Right ventricle myocardium inferior (tissue), 1 donor: ENCODE measurements at regions not wholly inside any gene's neighbourhood (a gene's known extent, or its start where the extent isn't known, plus 50 kb on each side); places are given as distances from the start of the nearest gene placed in this dataset.
"Not testable (repeated sequence)": the region's sequence is repeated elsewhere in the genome, so short reads cannot be mapped to it uniquely, and the experiment has no call there.

Experiments used
- ATAC-seq: fragments of 200-7000 bp; cut with Tn5 transposase; one replicate; pipeline ENCODE4 v1.9.1; 2020; ENCODE audit warnings: mild to moderate bottlenecking, moderate library complexity
- DNase-seq: peaks from one replicate; pipeline ENCODE4 v3.0.0; 2021; ENCODE audit errors: missing footprints
- intact Hi-C: fragments of 100-400 bp; cut with DNase I; formaldehyde crosslinking; loops from one replicate; pipeline ENCODE4 v1.11.0; 2022
- donor health status: DM: no; HTN: yes; CAD: no; lungs with severe emphysema.

- DNase-seq (no peak), ATAC-seq (no peak)
- intact Hi-C loops: no loop called here
Observed at GRCh38 chrX:87067795-87068369, 449.7 kb upstream of the KLHL4 start.

- DNase-seq (no peak), ATAC-seq (no peak)
Observed at GRCh38 chrX:87078231-87078630, 439.4 kb upstream of the KLHL4 start.

GRCh38 chrX:87098477-87098876, 419.1 kb upstream of the KLHL4 start:
- intact Hi-C loops: no loop called here
- DNase-seq (no peak), ATAC-seq (no peak)

More at GRCh38 chrX:87078231-87078630, 439.4 kb upstream of the KLHL4 start:
- intact Hi-C loops: no loop called here

- intact Hi-C loops: no loop called here
- no peak for DNase-seq
- ATAC-seq: no peak
Observed at GRCh38 chrX:87105131-87105530, 412.5 kb upstream of the KLHL4 start.

- no peak for DNase-seq
- no peak for ATAC-seq
- intact Hi-C loops: no loop called here
Observed at GRCh38 chrX:87110142-87110541, 407.5 kb upstream of the KLHL4 start.

GRCh38 chrX:87140800-87141483, 376.7 kb upstream of the KLHL4 start:
- no peak for ATAC-seq
- intact Hi-C loops: no loop called here

GRCh38 chrX:87160435-87161010, 357.1 kb upstream of the KLHL4 start:
- intact Hi-C loops: no loop called here
- DNase-seq (no peak), ATAC-seq (no peak)

More at GRCh38 chrX:87140800-87141483, 376.7 kb upstream of the KLHL4 start:
- DNase-seq: no peak

GRCh38 chrX:87167841-87168240, 349.8 kb upstream of the KLHL4 start:
- DNase-seq: no peak
- intact Hi-C loops: no loop called here
- ATAC-seq: no peak

GRCh38 chrX:87178009-87178408, 339.6 kb upstream of the KLHL4 start:
- ATAC-seq, DNase-seq, intact Hi-C loops: not testable (repeated sequence)
